H1 (cell line): ENCODE measurements at regions not wholly inside any gene's neighbourhood (a gene's known extent, or its start where the extent isn't known, plus 50 kb on each side); places are given as distances from the start of the nearest gene placed in this dataset.

Source experiments
- CTCF ChIA-PET: fragments of 300-600 bp; sonication (Branson Sonifier 250); formaldehyde crosslinking; loops from one replicate; lab custom pipeline; 2021; ENCODE audit not compliant: partially characterized antibody; lab: Charles Lee
- POLR2A ChIA-PET: fragments of 300-600 bp; sonication (Branson Sonifier 250); formaldehyde crosslinking; loops from one replicate; lab custom pipeline; 2021; ENCODE audit warnings: inconsistent platforms; ENCODE audit not compliant: partially characterized antibody; lab: Charles Lee
- DNase-seq, 2 experiments: peaks; one replicate each; pipeline versions ENCODE4 v3.0.0 to v3.0.0-alpha.2; 2010 to 2022; ENCODE audit warnings: low spot score in 2 of 2, low read depth in 1 of 2, mixed read lengths in 1 of 2
- FAIRE-seq: peaks from 2 replicates; lab custom pipeline; 2011; peaks lifted over from hg19 to GRCh38; lab: Jason Lieb, UNC
- H2AFZ ChIP-seq: 2 replicates; pipeline ENCODE4 v1.8.1; 2012; ENCODE audit warnings: low read length, inconsistent platforms
- H2AK5ac ChIP-seq: 2 replicates; pipeline ENCODE4 v1.6.1; 2013; ENCODE audit warnings: low read depth, low read length
- H2BK120ac ChIP-seq: replicated peaks from 2 replicates; pipeline ENCODE3; 2013; ENCODE audit warnings: low read depth, low read length, inconsistent platforms
- H2BK12ac ChIP-seq: 2 replicates; pipeline ENCODE4 v1.6.1; 2013; ENCODE audit warnings: low read depth, low read length
- H2BK15ac ChIP-seq: 2 replicates; pipeline ENCODE4 v1.6.1; 2013; ENCODE audit warnings: low read length
- H2BK20ac ChIP-seq: 2 replicates; pipeline ENCODE4 v1.6.1; 2013; ENCODE audit warnings: low read length
- H2BK5ac ChIP-seq: 2 replicates; pipeline ENCODE4 v1.6.1; 2013; ENCODE audit warnings: low read depth, low read length
- H3K14ac ChIP-seq: 2 replicates; pipeline ENCODE4 v1.6.1; 2013; ENCODE audit warnings: inconsistent platforms; ENCODE audit not compliant: insufficient read length
- H3K18ac ChIP-seq: 2 replicates; pipeline ENCODE4 v1.6.1; 2013; ENCODE audit warnings: low read length; ENCODE audit errors: extremely low read depth
- H3K23ac ChIP-seq: 2 replicates; pipeline ENCODE4 v1.6.1; 2013; ENCODE audit warnings: inconsistent platforms; ENCODE audit not compliant: insufficient read length
- H3K23me2 ChIP-seq: 2 replicates; pipeline ENCODE4 v1.6.1; 2013; ENCODE audit warnings: low read depth, low read length
- H3K27ac ChIP-seq: 2 replicates; pipeline ENCODE4 v1.6.1; 2011; ENCODE audit warnings: low read depth, low read length, inconsistent platforms
- H3K27me3 ChIP-seq, 4 experiments: replicated peaks in 1 of 4; 1 replicate in 1 of 4; 2 replicates in 3 of 4; pipeline versions ENCODE4 v1.6.1 to v1.8.1; 2011 to 2013; ENCODE audit warnings: low read length in 3 of 4, mild to moderate bottlenecking in 3 of 4, inconsistent platforms in 2 of 4, mixed read lengths in 2 of 4, moderate library complexity in 1 of 4; ENCODE audit not compliant: control insufficient read depth in 3 of 4, insufficient read depth in 3 of 4; ENCODE audit errors: extremely low read depth in 1 of 4
- H3K36me3 ChIP-seq, 4 experiments: 2 replicates each; pipeline versions ENCODE4 v1.6.1 to v1.8.1; 2011 to 2013; ENCODE audit warnings: mild to moderate bottlenecking in 4 of 4, low read length in 3 of 4, moderate library complexity in 2 of 4, control low read depth in 1 of 4, inconsistent platforms in 1 of 4; ENCODE audit not compliant: insufficient read depth in 4 of 4, control insufficient read depth in 2 of 4
- H3K4ac ChIP-seq: replicated peaks from 2 replicates; pipeline ENCODE3; 2013; ENCODE audit warnings: low read length, low read depth, mixed read lengths, inconsistent platforms; ENCODE audit not compliant: insufficient read length
- H3K4me1 ChIP-seq, 4 experiments: replicated peaks in 1 of 4; 1 replicate in 1 of 4; 2 replicates in 3 of 4; pipeline versions ENCODE4 v1.6.1 to v1.8.1; 2011 to 2013; ENCODE audit warnings: low read length in 3 of 4, inconsistent platforms in 2 of 4, mixed read lengths in 1 of 4; ENCODE audit not compliant: insufficient read depth in 4 of 4, control insufficient read depth in 3 of 4
- H3K4me2 ChIP-seq, 2 experiments: 2 replicates each; pipeline versions ENCODE4 v1.6.1 to v1.8.1; 2011 to 2013; ENCODE audit warnings: low read depth in 2 of 2, low read length in 2 of 2, control low read depth in 1 of 2, inconsistent platforms in 1 of 2, mild to moderate bottlenecking in 1 of 2; ENCODE audit not compliant: insufficient read depth in 1 of 2
- H3K4me3 ChIP-seq, 4 experiments: fragments of 200-600, 300-600 bp in 1 of 4; sonication (generic), shearing (Covaris generic), sonication (Bioruptor Twin) in 1 of 4; 2 replicates each; pipeline versions ENCODE4 v1.5.1 to v1.8.1; 2011 to 2016; ENCODE audit warnings: low read length in 4 of 4, low read depth in 3 of 4, control low read depth in 2 of 4, inconsistent platforms in 2 of 4, mild to moderate bottlenecking in 2 of 4, mixed read lengths in 1 of 4, moderate library complexity in 1 of 4; ENCODE audit not compliant: insufficient read depth in 2 of 4; ENCODE audit errors: extremely low read depth in 1 of 4
- H3K56ac ChIP-seq: replicated peaks from 2 replicates; pipeline ENCODE3; 2013; ENCODE audit warnings: low read depth, mild to moderate bottlenecking, mixed read lengths, low read length, inconsistent platforms; ENCODE audit not compliant: insufficient read length
- H3K79me1 ChIP-seq: 2 replicates; pipeline ENCODE4 v1.6.1; 2013; ENCODE audit warnings: low read depth, low read length, control low read depth
- H3K79me2 ChIP-seq, 2 experiments: 2 replicates each; pipeline versions ENCODE4 v1.6.1 to v1.8.1; 2012 to 2013; ENCODE audit warnings: low read length in 2 of 2, mild to moderate bottlenecking in 2 of 2, inconsistent platforms in 1 of 2; ENCODE audit not compliant: insufficient read depth in 2 of 2, control insufficient read depth in 1 of 2
- H3K9ac ChIP-seq, 4 experiments: replicated peaks in 1 of 4; 1 replicate in 1 of 4; 2 replicates in 3 of 4; pipeline versions ENCODE4 v1.6.1 to v1.8.1; 2011 to 2013; ENCODE audit warnings: low read depth in 3 of 4, low read length in 3 of 4, control low read depth in 2 of 4, mild to moderate bottlenecking in 2 of 4, moderate library complexity in 2 of 4, inconsistent platforms in 1 of 4; ENCODE audit errors: extremely low read depth in 1 of 4
- H3K9me3 ChIP-seq, 2 experiments: 2 replicates each; pipeline versions ENCODE4 v1.6.1 to v1.8.1; 2012 to 2013; ENCODE audit warnings: mild to moderate bottlenecking in 2 of 2, moderate library complexity in 2 of 2, control low read depth in 1 of 2, inconsistent platforms in 1 of 2, low read depth in 1 of 2, low read length in 1 of 2, mixed read lengths in 1 of 2; ENCODE audit not compliant: insufficient read depth in 2 of 2
- H4K20me1 ChIP-seq, 2 experiments: replicated peaks in 1 of 2; 2 replicates each; pipeline versions ENCODE3 to v1.8.1; 2011 to 2013; ENCODE audit warnings: inconsistent platforms in 2 of 2, low read length in 2 of 2, mild to moderate bottlenecking in 1 of 2; ENCODE audit not compliant: insufficient read depth in 2 of 2, control insufficient read depth in 1 of 2
- H4K5ac ChIP-seq: 2 replicates; pipeline ENCODE4 v1.6.1; 2013; ENCODE audit warnings: low read length, low read depth, mixed read lengths, inconsistent platforms; ENCODE audit not compliant: insufficient read length
- H4K8ac ChIP-seq: 2 replicates; pipeline ENCODE4 v1.8.0; 2013; ENCODE audit warnings: mild to moderate bottlenecking, moderate library complexity, low read length, inconsistent platforms; ENCODE audit not compliant: insufficient read depth; ENCODE audit errors: extremely low read depth
- H4K91ac ChIP-seq: replicated peaks from 2 replicates; pipeline ENCODE3; 2013; ENCODE audit warnings: low read length, mixed read lengths, inconsistent platforms; ENCODE audit not compliant: insufficient read length
- ASH2L ChIP-seq: fragments of 200-600, 300-600 bp; sonication (generic); IDR thresholded peaks from one replicate; pipeline ENCODE4 v1.7.1; 2017; ENCODE audit warnings: low read length

GRCh38 chr11:44457862-44458261 lies 107.6 kb upstream of the CD82 start:
- no peak overlapping the region for H3K4me2 ChIP-seq
- DNase-seq (no peak), FAIRE-seq (no peak)
- no peaks in the 10 kb centered on the region for H3K27me3 ChIP-seq
- no peak overlapping the region for H3K27ac ChIP-seq
- H2BK120ac ChIP-seq = no peak overlapping the region
- H3K36me3 ChIP-seq = no peaks in the 10 kb centered on the region
- peaks cover 0 to 3% of the 10 kb centered on the region in 2 experiments; a peak in 2 of 4 replicates for H3K9me3 ChIP-seq
- H4K91ac ChIP-seq = no peak overlapping the region
- no peaks in the 10 kb centered on the region for H4K20me1 ChIP-seq
- no peak overlapping the region for H2AK5ac ChIP-seq
- ChIA-PET POLR2A (no interaction called here), CTCF (interaction anchor here (0.5 to 3.8 kb wide), 14 partner anchors 9 to 466 kb away, joined by 3 to 15 read pairs (median 4); no protein-coding TSS in a partner anchor)
- H3K14ac ChIP-seq = no peak overlapping the region
- H4K8ac ChIP-seq = no peak overlapping the region
- H3K79me1 ChIP-seq = no peaks in the 10 kb centered on the region
- no peak overlapping the region for H2BK12ac ChIP-seq
- no peak overlapping the region; a peak in 1 of 7 replicates for H3K9ac ChIP-seq
- H2AFZ ChIP-seq = no peak overlapping the region
- H2BK5ac ChIP-seq = no peak overlapping the region
- H3K23me2 ChIP-seq = peaks cover 2% of the 10 kb centered on the region; the same call in 1 of the 2 replicates
- no peak overlapping the region for H3K4me3 ChIP-seq
- no peak overlapping the region for H2BK15ac ChIP-seq
- H3K23ac ChIP-seq = no peak overlapping the region
- H3K79me2 ChIP-seq = no peaks in the 10 kb centered on the region
- no peak overlapping the region for H2BK20ac ChIP-seq
- no peak overlapping the region for H4K5ac ChIP-seq
- TF ChIP-seq ASH2L = no peak
- peaks cover 0 to 2% (median 0%) of the 10 kb centered on the region in 4 experiments; a peak in 1 of 7 replicates for H3K4me1 ChIP-seq
- H3K4ac ChIP-seq = no peak overlapping the region
- H3K18ac ChIP-seq = no peak overlapping the region
- no peak overlapping the region for H3K56ac ChIP-seq
